HG02938 (cell line): ENCODE measurements at regions not wholly inside any gene's neighbourhood (a gene's known extent, or its start where the extent isn't known, plus 50 kb on each side); places are given as distances from the start of the nearest gene placed in this dataset.
"Not testable (repeated sequence)": the region's sequence is repeated elsewhere in the genome, so short reads cannot be mapped to it uniquely, and the experiment has no call there.

ENCODE experiments used
- ATAC-seq: cut with Tn5 transposase; IDR thresholded peaks from one replicate; pipeline ENCODE4 v1.9.1; 2021; ENCODE audit warnings: mild to moderate bottlenecking, moderate library complexity; ENCODE audit not compliant: unreplicated experiment

DNA sequence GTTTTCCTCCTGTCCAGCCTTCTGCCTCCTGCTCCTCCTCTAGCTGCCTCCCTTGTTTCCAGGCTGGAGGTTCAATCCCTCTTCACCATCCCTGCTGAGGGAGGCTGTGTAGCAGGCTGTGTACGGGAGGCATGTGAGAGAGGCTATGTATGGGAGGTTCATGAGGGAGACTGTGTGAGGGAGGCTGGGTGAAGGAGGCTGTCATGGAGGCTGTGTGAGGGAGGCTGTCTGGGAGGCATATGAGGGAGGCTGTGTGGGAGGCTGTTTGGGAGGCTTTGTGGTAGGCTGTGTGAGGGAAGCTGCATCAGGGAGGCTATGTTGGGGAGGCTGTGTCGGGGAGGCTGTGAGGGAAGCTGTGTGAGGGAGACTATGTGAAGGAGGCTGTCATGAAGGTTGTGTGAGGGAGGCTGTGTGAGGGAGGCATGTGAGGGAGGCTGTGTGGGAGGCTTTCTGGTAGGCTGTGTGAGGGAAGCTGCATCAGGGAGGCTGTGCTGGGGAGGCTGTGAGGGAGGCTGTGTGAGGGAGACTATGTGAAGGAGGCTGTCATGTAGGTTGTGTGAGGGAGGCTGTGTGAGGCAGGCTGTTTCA lies 123.7 kb upstream of the RNF32 start:
- no peak for ATAC-seq

DNA sequence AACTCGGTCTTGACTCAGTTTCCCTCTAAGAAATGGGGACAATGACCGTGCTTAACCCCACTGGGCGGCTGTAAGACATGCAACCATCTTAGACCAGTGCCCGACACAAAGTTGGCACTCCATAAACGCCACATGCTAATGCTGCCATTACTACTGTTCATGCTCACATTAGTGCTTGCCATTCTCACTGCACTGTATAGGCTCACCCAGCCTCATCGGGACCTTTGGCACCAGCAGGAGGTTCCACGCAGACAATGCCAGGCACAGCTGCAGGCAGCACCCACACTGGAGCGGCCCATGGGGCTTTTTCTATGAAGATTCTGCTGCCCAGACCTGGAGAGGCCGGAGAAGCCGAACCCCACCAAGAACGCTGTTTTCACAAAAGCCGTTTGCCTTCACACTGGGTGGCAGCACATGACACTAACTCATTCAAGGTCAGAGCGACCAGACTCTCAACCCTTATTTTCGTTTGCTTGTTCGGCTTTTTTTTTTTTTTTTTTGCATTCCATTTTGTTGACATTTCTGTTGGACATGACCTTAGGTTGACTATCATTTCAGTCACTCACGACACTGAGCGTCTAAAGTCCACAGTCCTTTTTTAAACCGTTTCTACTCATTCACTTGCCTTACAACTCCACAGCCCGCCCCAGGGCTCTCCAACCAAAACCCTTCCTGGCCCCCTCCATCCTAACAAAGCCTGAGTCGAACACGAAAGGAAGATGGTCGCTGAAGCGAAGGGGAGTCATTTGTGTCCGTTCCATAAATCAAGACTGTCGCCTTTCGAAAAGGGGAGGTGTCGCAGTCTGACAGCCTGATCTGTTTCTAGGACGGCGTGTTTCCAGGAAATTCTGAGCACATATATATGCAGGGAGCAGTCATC lies 124.4 kb upstream of the RNF32 start:
- no peak for ATAC-seq

DNA sequence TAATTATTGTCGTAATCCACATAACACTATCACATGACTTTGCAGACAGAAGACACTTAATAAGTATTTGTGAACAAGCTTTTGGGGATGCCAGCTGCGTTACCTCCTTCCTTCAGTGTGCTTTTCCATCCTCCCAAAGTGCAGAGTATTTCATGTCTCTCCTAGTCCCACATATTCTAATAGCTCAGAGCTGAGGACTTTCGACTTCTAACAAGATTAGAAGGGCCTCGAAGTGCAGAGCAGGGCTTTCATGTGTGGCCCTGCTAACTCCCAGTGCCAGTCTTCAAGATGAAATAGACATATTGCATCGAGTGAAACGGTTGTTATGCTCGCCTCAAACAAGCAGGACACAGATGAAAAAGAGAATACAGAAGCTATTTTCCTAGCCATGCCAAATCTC lies 125.7 kb upstream of the RNF32 start:
- no peak for ATAC-seq

- ATAC-seq = no peak
Observed at GRCh38 chr7:156511426-156511825, 129.1 kb upstream of the RNF32 start.

GRCh38 chr7:156510966-156511365 lies 129.6 kb upstream of the RNF32 start:
- ATAC-seq = no peak

DNA sequence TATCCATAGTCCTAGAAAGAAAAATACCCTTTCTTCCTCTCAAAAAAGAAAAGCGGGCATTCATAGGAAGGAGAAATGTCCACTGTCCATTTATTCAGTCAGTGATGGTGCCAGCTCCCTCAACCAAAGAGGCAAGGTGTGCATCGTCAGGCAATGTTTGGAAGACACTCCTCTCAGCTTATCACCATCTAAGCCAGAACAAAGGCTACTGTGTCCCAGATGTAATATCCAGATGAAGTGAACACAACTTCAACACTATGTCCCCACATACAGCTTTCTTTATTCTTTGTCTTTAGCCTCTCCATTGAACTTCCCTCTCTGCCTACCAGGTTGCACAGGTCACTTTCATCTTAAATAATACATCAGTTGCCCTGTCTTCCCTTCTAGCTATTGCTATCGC lies 131.4 kb upstream of the RNF32 start:
- ATAC-seq = no peak

GRCh38 chr7:156505876-156506275 lies 134.7 kb upstream of the RNF32 start:
- no peak for ATAC-seq

DNA sequence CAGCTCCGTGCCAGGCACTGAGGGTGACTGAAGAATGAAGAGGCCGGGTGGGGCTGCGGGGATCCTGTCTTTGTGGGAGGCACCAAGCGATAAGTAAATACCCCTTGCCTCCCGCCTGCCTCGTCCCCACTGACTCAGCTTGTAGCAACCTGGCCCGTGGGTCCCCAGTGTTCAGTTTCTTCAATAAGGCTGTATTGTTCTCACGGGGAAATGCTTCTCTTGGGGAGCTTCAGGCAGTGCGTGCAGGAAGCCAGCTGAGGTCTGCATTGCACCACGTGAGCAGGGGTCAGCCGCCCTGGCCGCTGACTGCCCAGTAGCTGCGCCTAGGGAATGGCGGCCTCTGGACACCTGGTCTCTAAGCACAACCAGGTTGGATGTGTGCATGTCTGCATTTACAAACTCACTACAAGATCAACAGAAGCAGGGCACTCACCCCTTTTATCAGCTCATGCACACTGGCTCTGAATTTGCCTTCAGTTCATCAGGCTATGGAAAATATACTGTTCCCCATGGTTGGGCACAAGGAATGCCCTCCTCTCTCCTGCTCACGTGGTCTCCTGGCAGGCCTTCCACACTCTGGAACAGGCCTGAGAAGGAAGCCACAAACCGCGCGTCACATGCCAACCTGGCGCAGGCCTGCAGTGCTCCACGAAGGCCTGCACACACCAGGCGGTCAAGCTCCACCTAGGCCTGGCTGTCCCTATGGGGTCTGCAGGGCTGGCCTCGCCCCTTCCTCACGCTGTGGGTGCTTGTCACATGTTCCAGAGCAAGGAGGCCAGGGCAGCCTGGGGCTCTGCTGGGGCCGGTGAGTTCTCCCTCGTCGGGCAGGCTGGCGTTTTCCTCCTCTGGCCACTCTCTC lies 135.7 kb upstream of the RNF32 start:
- no peak for ATAC-seq

GRCh38 chr7:156504006-156504405 lies 136.6 kb upstream of the RNF32 start:
- ATAC-seq = no peak

DNA sequence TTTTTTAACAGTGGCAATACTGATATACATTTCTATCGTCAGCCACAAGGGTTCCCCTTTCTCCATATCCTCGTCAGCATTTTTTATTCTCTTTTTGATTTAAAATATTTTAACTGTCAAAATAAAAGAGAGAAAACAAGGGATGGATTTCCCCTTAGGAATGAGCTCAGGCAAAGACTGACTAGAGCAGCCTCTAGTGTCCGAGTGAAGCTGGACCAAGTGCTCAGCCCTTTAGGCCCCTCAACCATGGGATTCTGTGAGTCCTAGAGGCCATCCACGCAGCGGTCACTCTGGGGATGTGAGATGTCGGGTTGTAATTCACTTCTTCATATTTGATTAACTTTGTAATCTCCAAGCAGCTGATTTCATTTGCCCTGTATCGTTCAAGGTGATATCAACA lies 137.4 kb upstream of the RNF32 start:
- ATAC-seq = no peak

DNA sequence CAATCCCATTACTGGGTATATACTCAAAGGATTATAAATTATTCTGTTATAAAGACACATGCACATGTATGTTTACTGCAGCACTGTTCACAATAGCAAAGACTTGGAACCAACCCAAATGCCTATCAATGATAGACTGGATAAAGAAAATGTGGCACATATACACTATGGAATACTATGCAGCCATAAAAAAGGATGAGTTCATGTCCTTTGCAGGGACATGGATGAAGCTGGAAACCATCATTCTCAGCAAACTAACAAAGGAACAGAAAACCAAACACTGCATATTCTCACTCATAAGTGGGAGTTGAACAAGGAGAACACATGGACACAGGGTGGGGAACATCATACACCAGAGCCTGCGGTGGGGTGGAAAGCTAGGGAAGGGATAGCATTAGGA lies 138.8 kb upstream of the RNF32 start:
- not testable (repeated sequence) for ATAC-seq

DNA sequence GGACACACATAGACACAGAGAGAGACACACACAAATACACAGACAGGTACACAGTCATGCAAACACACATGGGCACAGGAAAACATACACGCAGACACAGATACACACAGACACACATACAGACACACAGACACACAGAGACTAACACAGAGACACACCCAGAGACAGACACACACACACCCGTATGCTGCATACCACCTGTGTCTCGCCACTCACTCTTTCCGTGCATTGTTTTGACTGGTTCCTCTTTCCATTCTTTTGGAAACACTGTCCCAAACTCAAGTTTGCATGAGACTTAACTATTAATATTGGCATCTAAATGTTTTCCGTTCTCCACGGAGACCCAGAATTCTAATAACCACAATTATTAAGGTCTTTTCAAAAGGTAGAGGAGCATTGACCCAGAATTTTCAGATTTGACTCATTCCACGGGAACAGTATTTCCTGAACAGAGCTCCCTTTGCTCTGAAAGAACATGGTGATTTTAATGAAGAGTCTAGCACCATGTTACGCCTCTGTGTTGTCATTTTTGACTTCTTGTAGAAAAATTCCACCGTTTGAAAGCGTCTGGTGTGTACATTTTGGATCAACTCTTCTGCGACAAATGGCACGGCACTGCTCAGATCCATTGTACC lies 141.2 kb upstream of the RNF32 start:
- no peak for ATAC-seq

- ATAC-seq = no peak
Observed at GRCh38 chr7:156497776-156498509, 142.6 kb upstream of the RNF32 start.

DNA sequence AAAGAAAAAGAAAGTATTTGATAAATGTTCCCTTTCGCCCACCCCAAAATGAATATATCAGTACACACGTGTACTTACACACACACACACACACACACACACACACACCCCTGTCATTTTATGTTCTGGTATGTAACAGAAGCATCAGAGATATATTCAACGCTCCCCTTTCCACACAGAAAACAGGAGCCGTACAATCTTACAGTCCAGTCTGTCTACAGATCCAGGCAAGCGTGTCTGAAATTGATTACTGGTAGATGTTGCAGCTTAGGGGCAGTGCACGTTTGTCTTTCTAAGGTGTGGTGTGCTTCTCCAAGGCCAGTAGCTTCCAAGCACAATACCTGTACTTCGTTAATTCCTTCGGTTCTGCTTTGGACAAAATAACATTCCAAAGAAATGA lies 143.7 kb upstream of the RNF32 start:
- no peak for ATAC-seq

DNA sequence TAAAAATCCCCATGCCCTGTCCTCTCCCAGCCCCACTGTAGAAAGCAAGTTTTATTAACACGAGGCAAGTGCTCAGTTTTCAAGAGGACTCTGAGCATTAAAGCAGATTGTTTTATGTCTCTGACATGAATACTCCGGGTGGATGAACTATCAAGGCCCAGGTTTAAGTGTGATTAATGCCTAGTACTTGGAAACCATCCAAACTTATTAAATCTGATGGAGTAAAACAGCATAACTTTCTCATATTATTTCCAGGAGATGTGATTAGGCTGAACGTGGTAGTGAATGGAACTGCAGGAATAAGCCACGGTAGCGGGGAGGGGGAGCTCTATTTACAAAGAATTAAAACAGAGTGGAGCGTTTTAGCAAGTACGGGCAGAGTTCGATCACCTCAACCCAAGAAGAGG lies 144.2 kb upstream of the RNF32 start:
- no peak for ATAC-seq

- ATAC-seq = no peak
Observed at GRCh38 chr7:156494960-156495359, 145.6 kb upstream of the RNF32 start.

- ATAC-seq = no peak
Observed at GRCh38 chr7:156493942-156494341, 146.6 kb upstream of the RNF32 start.

- ATAC-seq = no peak
Observed at GRCh38 chr7:156492170-156492569, 148.4 kb upstream of the RNF32 start.

DNA sequence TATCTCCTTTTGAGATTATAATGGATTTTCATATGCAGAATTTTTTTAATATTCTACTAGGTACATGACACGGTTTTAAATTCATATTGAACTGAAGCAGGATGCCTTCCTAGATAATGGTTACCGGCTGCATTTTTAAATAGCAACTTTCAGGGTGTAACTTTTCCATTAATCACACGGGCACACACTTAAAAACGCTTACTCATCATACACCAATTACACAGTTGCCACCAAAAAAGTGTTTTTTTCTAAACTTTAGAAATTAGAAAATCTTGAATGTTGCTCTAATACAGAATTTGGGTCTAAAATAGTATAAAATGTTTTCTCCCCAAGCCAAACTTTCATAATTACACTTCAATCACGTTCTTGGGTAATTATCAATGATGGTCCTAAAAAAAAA lies 149.1 kb upstream of the RNF32 start:
- no peak for ATAC-seq

DNA sequence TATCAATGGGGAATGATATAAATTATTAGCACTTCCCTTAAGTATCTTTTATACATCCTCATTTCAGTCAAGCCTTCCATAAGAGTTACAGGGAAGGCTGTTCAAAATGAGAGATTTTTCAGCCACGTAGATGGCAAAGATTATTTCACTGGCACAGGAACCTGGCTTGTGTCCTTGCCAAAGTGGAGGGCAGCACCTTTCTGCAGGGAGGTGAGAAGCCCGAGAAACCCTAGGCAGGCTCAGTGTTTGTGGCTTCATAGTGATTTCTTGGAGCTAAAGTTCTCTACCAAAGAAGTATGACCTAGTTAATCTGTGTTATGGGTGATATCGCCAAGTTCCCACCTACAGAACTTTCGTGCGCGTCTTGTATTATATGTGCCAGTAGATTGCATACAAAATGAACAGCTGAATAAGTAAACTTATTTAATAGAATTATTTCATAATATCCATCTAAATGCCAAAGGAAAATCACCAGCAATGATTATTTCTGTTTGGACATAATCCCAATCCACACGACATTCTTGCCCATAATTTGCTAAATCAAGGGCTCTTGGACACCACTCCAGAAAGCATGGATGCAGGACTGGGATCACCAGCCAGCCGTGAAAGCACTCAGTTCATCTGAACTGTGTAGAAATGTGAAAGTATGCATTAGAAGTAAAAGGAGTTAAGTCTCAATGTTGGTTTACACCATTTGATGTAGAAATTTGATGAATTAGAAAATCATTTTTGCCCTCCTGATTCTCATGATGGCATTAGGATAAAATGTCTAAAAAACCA lies 150.4 kb upstream of the RNF32 start:
- no peak for ATAC-seq
